ENCODE measurements at regions not wholly inside any gene's neighbourhood (a gene's known extent, or its start where the extent isn't known, plus 50 kb on each side); places are given as distances from the start of the nearest gene placed in this dataset.

DNA sequence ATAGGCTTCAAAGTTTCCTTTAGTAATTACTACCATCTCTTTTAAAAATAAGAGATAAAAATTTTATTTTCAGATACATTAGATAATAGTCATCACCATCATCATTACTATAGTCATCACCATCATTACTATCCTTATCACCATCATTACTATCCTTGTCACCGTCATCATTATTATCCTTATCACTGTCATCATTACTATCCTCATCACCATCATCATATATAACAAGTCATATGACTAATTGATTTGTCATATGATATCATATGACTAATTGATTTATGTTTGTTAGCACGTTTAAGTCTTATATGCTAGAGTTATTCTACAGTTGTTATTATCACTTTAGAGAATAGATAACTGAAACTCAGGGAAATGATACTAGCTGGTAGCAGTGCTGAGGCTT, 382.1 kb upstream of the CDH18 start:
- Histone ChIP-seq H3K27me3 (ENCODE audit: control insufficient read depth, insufficient read depth, low read length) (no peaks in the 10 kb centered on the region), H3K4me1 (ENCODE audit: control insufficient read depth in 2 of 3, insufficient read depth in 2 of 3, low read depth in 1 of 3, low read length in 3 of 3) (no peaks in the 10 kb centered on the region), H3K9me3 (ENCODE audit: control insufficient read depth in 2 of 3, insufficient read depth in 1 of 3, low read length in 3 of 3) (no peaks in the 10 kb centered on the region), H3K4me3 (ENCODE audit: low read length in 3 of 3) (no peak overlapping the region), H3K27ac (ENCODE audit: low read depth in 2 of 2, low read length in 2 of 2) (no peak overlapping the region), H3K9ac (ENCODE audit: low read length in 3 of 3) (no peak overlapping the region), H3K36me3 (ENCODE audit: control insufficient read depth in 2 of 3, insufficient read depth in 3 of 3, low read length in 3 of 3) (no peaks in the 10 kb centered on the region)
- DNase-seq (no peak), FAIRE-seq (no peak)
- TF ChIP-seq, protein P1, sequence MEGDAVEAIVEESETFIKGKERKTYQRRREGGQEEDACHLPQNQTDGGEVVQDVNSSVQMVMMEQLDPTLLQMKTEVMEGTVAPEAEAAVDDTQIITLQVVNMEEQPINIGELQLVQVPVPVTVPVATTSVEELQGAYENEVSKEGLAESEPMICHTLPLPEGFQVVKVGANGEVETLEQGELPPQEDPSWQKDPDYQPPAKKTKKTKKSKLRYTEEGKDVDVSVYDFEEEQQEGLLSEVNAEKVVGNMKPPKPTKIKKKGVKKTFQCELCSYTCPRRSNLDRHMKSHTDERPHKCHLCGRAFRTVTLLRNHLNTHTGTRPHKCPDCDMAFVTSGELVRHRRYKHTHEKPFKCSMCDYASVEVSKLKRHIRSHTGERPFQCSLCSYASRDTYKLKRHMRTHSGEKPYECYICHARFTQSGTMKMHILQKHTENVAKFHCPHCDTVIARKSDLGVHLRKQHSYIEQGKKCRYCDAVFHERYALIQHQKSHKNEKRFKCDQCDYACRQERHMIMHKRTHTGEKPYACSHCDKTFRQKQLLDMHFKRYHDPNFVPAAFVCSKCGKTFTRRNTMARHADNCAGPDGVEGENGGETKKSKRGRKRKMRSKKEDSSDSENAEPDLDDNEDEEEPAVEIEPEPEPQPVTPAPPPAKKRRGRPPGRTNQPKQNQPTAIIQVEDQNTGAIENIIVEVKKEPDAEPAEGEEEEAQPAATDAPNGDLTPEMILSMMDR (IDR thresholded peaks at IDR 0.05; ENCODE audit: borderline replicate concordance, extremely low read depth, insufficient read depth) = no peak
- intact Hi-C loops (cut with DNase I) = no loop called here

DNA sequence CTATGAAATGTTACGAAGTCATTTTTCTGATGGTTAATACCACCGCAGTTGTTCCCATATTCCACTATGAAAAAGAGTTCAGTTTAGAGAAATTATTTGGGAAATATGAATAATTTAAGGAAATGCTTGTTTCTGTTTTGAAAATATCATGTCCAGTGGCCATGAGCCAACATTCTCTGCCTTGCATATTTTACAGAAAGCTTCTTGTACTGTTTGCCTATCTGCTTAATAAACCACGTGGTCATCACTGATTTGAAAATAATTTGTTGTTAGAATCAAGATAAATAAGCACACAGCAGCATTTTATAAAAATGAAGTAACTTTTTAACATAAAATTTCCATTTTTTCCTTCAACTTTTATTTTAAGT, 381.5 kb upstream of the CDH18 start:
- FAIRE-seq (no peak), DNase-seq (no peak)

DNA sequence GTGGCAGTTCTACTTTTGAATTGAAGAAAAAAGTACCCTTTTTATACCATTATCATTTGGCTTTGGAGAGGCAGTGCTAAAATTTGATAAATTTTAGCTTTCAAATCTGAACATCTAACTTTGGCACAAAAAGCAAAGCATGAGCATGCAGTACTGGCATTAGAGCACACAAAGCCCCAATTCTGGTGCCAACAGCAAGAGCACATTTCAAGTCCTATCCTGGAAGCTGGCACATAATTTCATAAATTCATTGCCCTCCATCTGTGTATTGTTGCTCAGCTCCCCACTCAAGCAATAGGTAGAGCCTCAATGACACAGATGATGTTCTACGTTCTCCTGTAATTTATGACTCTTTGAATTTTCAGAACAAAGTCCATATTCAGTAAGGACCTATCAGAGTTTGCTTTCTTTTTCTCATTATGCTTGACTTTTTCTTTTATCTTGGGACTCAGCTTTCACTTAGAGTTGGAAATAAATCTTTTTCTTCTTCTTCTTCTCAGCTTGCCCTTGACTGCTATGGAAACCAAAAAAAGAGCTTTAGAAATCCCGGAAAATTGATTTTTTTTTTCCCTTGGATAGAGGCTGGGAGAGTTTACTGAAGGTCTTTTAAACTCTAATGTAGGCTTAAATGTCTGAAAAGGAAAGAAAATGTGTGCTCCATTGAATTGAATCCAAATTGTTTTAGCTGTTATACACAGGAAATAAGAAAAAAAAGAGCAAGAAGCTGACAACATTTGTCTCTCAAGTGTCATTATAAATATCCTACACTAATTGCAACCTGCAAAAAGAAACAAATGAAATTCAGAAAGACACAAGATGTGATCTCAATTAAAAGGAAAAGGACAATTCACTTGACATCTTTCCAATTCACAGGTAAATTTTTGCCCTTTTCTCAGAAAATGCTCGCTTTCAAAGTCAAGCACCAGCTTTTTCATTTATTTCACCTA, 380.8 kb upstream of the CDH18 start:
- TF ChIP-seq, protein P1 (IDR thresholded peaks at IDR 0.05; ENCODE audit: borderline replicate concordance, extremely low read depth, insufficient read depth) = no peak
- Histone ChIP-seq H3K4me3 (ENCODE audit: low read length in 3 of 3) (no peak overlapping the region), H3K4me1 (ENCODE audit: control insufficient read depth in 2 of 3, insufficient read depth in 2 of 3, low read depth in 1 of 3, low read length in 3 of 3) (no peaks in the 10 kb centered on the region), H3K27ac (ENCODE audit: low read depth in 2 of 2, low read length in 2 of 2) (no peak overlapping the region), H3K9me3 (ENCODE audit: control insufficient read depth in 2 of 3, insufficient read depth in 1 of 3, low read length in 3 of 3) (no peaks in the 10 kb centered on the region), H3K27me3 (ENCODE audit: control insufficient read depth, insufficient read depth, low read length) (no peaks in the 10 kb centered on the region), H3K36me3 (ENCODE audit: control insufficient read depth in 2 of 3, insufficient read depth in 3 of 3, low read length in 3 of 3) (no peaks in the 10 kb centered on the region), H3K9ac (ENCODE audit: low read length in 3 of 3) (no peak overlapping the region)
- DNase-seq (no peak), FAIRE-seq (no peak)
- intact Hi-C loops (cut with DNase I) = no loop called here

More for the DNA sequence above, 381.5 kb upstream of the CDH18 start:
- intact Hi-C loops (cut with DNase I) = no loop called here
- Histone ChIP-seq H3K36me3 (ENCODE audit: control insufficient read depth in 2 of 3, insufficient read depth in 3 of 3, low read length in 3 of 3) (no peaks in the 10 kb centered on the region), H3K27me3 (ENCODE audit: control insufficient read depth, insufficient read depth, low read length) (no peaks in the 10 kb centered on the region), H3K9ac (ENCODE audit: low read length in 3 of 3) (no peak overlapping the region), H3K9me3 (ENCODE audit: control insufficient read depth in 2 of 3, insufficient read depth in 1 of 3, low read length in 3 of 3) (no peaks in the 10 kb centered on the region), H3K27ac (ENCODE audit: low read depth in 2 of 2, low read length in 2 of 2) (no peak overlapping the region), H3K4me3 (ENCODE audit: low read length in 3 of 3) (no peak overlapping the region), H3K4me1 (ENCODE audit: control insufficient read depth in 2 of 3, insufficient read depth in 2 of 3, low read depth in 1 of 3, low read length in 3 of 3) (no peaks in the 10 kb centered on the region)
- TF ChIP-seq, protein P1 (IDR thresholded peaks at IDR 0.05; ENCODE audit: borderline replicate concordance, extremely low read depth, insufficient read depth) = no peak

Measured in kidney (tissue), 13 donors.